ENCODE measurements at regions not wholly inside any gene's neighbourhood (a gene's known extent, or its start where the extent isn't known, plus 50 kb on each side); places are given as distances from the start of the nearest gene placed in this dataset.

- WGBS (ENCODE audit: extremely low coverage, insufficient coverage, low lambda C conversion rate) = no CpG with 5 or more reads among the region's 3 CpGs
- DNase-seq = no peak
Observed at GRCh38 chr4:147194604-147195003, 248.9 kb upstream of the TTC29 start.

GRCh38 chr4:147195386-147195785 lies 249.7 kb upstream of the TTC29 start:
- no CpG with 5 or more reads among the region's 2 CpGs for WGBS (ENCODE audit: extremely low coverage, insufficient coverage, low lambda C conversion rate)
- Histone ChIP-seq H3K36me3 (ENCODE audit: control insufficient read depth, insufficient read depth, low read length) (no peaks in the 10 kb centered on the region), H4K8ac (ENCODE audit: low read depth, low read length) (no peak overlapping the region), H3K27ac (ENCODE audit: low read depth, low read length) (no peak overlapping the region), H3K27me3 (ENCODE audit: insufficient read depth, low read length, poor library complexity) (no peaks in the 10 kb centered on the region), H3K4me2 (ENCODE audit: low read length) (no peak overlapping the region), H2BK15ac (replicated peaks; ENCODE audit: low read depth) (no peak overlapping the region), H3K18ac (ENCODE audit: low read length) (no peak overlapping the region), H3K23ac (ENCODE audit: low read length) (no peak overlapping the region), H3K4me1 (ENCODE audit: control insufficient read depth, low read depth, low read length) (peaks cover 3% of the 10 kb centered on the region), H3K79me2 (ENCODE audit: control insufficient read depth, insufficient read depth, low read length) (no peaks in the 10 kb centered on the region), H2BK5ac (ENCODE audit: low read length) (no peak overlapping the region), H3K9ac (ENCODE audit: low read length) (no peak overlapping the region), H2AK5ac (ENCODE audit: low read length) (no peak overlapping the region), H3K79me1 (ENCODE audit: low read length) (no peaks in the 10 kb centered on the region), H3K4me3 (ENCODE audit: low read length) (no peak overlapping the region), H2BK120ac (ENCODE audit: low read depth, low read length) (no peak overlapping the region), H4K5ac (ENCODE audit: low read length) (no peak overlapping the region), H3K56ac (ENCODE audit: low read length) (no peak overlapping the region), H3K4ac (ENCODE audit: low read depth, low read length) (no peak overlapping the region)
- no peak for DNase-seq

More at GRCh38 chr4:147194604-147195003, 248.9 kb upstream of the TTC29 start:
- Histone ChIP-seq H3K56ac (ENCODE audit: low read length) (no peak overlapping the region), H3K4me2 (ENCODE audit: low read length) (no peak overlapping the region), H3K4me1 (ENCODE audit: control insufficient read depth, low read depth, low read length) (peaks cover 3% of the 10 kb centered on the region), H3K36me3 (ENCODE audit: control insufficient read depth, insufficient read depth, low read length) (no peaks in the 10 kb centered on the region), H3K79me1 (ENCODE audit: low read length) (no peaks in the 10 kb centered on the region), H3K9ac (ENCODE audit: low read length) (no peak overlapping the region), H3K4ac (ENCODE audit: low read depth, low read length) (no peak overlapping the region), H4K8ac (ENCODE audit: low read depth, low read length) (no peak overlapping the region), H2BK15ac (replicated peaks; ENCODE audit: low read depth) (no peak overlapping the region), H3K4me3 (ENCODE audit: low read length) (no peak overlapping the region), H3K23ac (ENCODE audit: low read length) (no peak overlapping the region), H4K5ac (ENCODE audit: low read length) (no peak overlapping the region), H3K27me3 (ENCODE audit: insufficient read depth, low read length, poor library complexity) (no peaks in the 10 kb centered on the region), H2BK5ac (ENCODE audit: low read length) (no peak overlapping the region), H2AK5ac (ENCODE audit: low read length) (no peak overlapping the region), H3K27ac (ENCODE audit: low read depth, low read length) (no peak overlapping the region), H3K18ac (ENCODE audit: low read length) (no peak overlapping the region), H2BK120ac (ENCODE audit: low read depth, low read length) (no peak overlapping the region), H3K79me2 (ENCODE audit: control insufficient read depth, insufficient read depth, low read length) (no peaks in the 10 kb centered on the region)

GRCh38 chr4:147198411-147199051 lies 252.9 kb upstream of the TTC29 start:
- H3K4me2 ChIP-seq (ENCODE audit: low read length) = no peak overlapping the region
- peak; percentile 78 for DNase-seq
- no peaks in the 10 kb centered on the region for H3K79me1 ChIP-seq (ENCODE audit: low read length)
- H2BK15ac ChIP-seq (replicated peaks; ENCODE audit: low read depth) = no peak overlapping the region
- no peak overlapping the region for H2AK5ac ChIP-seq (ENCODE audit: low read length)
- H3K4me3 ChIP-seq (ENCODE audit: low read length) = no peak overlapping the region
- no CpG with 5 or more reads among the region's 4 CpGs for WGBS (ENCODE audit: extremely low coverage, insufficient coverage, low lambda C conversion rate)
- H3K4me1 ChIP-seq (ENCODE audit: control insufficient read depth, low read depth, low read length) = peaks cover 3% of the 10 kb centered on the region
- no peaks in the 10 kb centered on the region for H3K36me3 ChIP-seq (ENCODE audit: control insufficient read depth, insufficient read depth, low read length)
- H3K18ac ChIP-seq (ENCODE audit: low read length) = no peak overlapping the region
- H4K8ac ChIP-seq (ENCODE audit: low read depth, low read length) = no peak overlapping the region
- no peak overlapping the region for H4K5ac ChIP-seq (ENCODE audit: low read length)
- no peaks in the 10 kb centered on the region for H3K27me3 ChIP-seq (ENCODE audit: insufficient read depth, low read length, poor library complexity)
- peak overlapping the region; percentile 12 for H2BK120ac ChIP-seq (ENCODE audit: low read depth, low read length)
- no peak overlapping the region for H2BK5ac ChIP-seq (ENCODE audit: low read length)
- H3K27ac ChIP-seq (ENCODE audit: low read depth, low read length) = no peak overlapping the region
- H3K56ac ChIP-seq (ENCODE audit: low read length) = no peak overlapping the region
- H3K4ac ChIP-seq (ENCODE audit: low read depth, low read length) = peak overlapping the region; percentile 55
- no peaks in the 10 kb centered on the region for H3K79me2 ChIP-seq (ENCODE audit: control insufficient read depth, insufficient read depth, low read length)
- H3K9ac ChIP-seq (ENCODE audit: low read length) = no peak overlapping the region
- no peak overlapping the region for H3K23ac ChIP-seq (ENCODE audit: low read length)

GRCh38 chr4:147201016-147201415 lies 255.4 kb upstream of the TTC29 start:
- Histone ChIP-seq H3K4me2 (ENCODE audit: low read length) (no peak overlapping the region), H2AK5ac (ENCODE audit: low read length) (no peak overlapping the region), H3K79me1 (ENCODE audit: low read length) (no peaks in the 10 kb centered on the region), H3K27ac (ENCODE audit: low read depth, low read length) (no peak overlapping the region), H2BK120ac (ENCODE audit: low read depth, low read length) (no peak overlapping the region), H4K5ac (ENCODE audit: low read length) (no peak overlapping the region), H3K27me3 (ENCODE audit: insufficient read depth, low read length, poor library complexity) (no peaks in the 10 kb centered on the region), H3K4ac (ENCODE audit: low read depth, low read length) (no peak overlapping the region), H3K56ac (ENCODE audit: low read length) (no peak overlapping the region), H2BK5ac (ENCODE audit: low read length) (no peak overlapping the region), H3K4me3 (ENCODE audit: low read length) (no peak overlapping the region), H3K18ac (ENCODE audit: low read length) (no peak overlapping the region), H3K4me1 (ENCODE audit: control insufficient read depth, low read depth, low read length) (peaks cover 3% of the 10 kb centered on the region), H3K9ac (ENCODE audit: low read length) (no peak overlapping the region), H3K23ac (ENCODE audit: low read length) (no peak overlapping the region), H3K79me2 (ENCODE audit: control insufficient read depth, insufficient read depth, low read length) (no peaks in the 10 kb centered on the region), H3K36me3 (ENCODE audit: control insufficient read depth, insufficient read depth, low read length) (no peaks in the 10 kb centered on the region), H4K8ac (ENCODE audit: low read depth, low read length) (no peak overlapping the region), H2BK15ac (replicated peaks; ENCODE audit: low read depth) (no peak overlapping the region)
- no CpG with 5 or more reads among the region's 1 CpG for WGBS (ENCODE audit: extremely low coverage, insufficient coverage, low lambda C conversion rate)
- DNase-seq = no peak

- no peak overlapping the region for H4K8ac ChIP-seq (ENCODE audit: low read depth, low read length)
- H2AK5ac ChIP-seq (ENCODE audit: low read length) = no peak overlapping the region
- no peaks in the 10 kb centered on the region for H3K79me1 ChIP-seq (ENCODE audit: low read length)
- DNase-seq = no peak
- H3K23ac ChIP-seq (ENCODE audit: low read length) = no peak overlapping the region
- no peak overlapping the region for H3K9ac ChIP-seq (ENCODE audit: low read length)
- no peaks in the 10 kb centered on the region for H3K36me3 ChIP-seq (ENCODE audit: control insufficient read depth, insufficient read depth, low read length)
- H3K4me2 ChIP-seq (ENCODE audit: low read length) = no peak overlapping the region
- H2BK120ac ChIP-seq (ENCODE audit: low read depth, low read length) = no peak overlapping the region
- no peak overlapping the region for H4K5ac ChIP-seq (ENCODE audit: low read length)
- H3K4me3 ChIP-seq (ENCODE audit: low read length) = no peak overlapping the region
- H3K4me1 ChIP-seq (ENCODE audit: control insufficient read depth, low read depth, low read length) = no peaks in the 10 kb centered on the region
- no peaks in the 10 kb centered on the region for H3K79me2 ChIP-seq (ENCODE audit: control insufficient read depth, insufficient read depth, low read length)
- H2BK5ac ChIP-seq (ENCODE audit: low read length) = no peak overlapping the region
- no peak overlapping the region for H3K4ac ChIP-seq (ENCODE audit: low read depth, low read length)
- H3K56ac ChIP-seq (ENCODE audit: low read length) = no peak overlapping the region
- H3K27me3 ChIP-seq (ENCODE audit: insufficient read depth, low read length, poor library complexity) = no peaks in the 10 kb centered on the region
- no peak overlapping the region for H3K27ac ChIP-seq (ENCODE audit: low read depth, low read length)
- H2BK15ac ChIP-seq (replicated peaks; ENCODE audit: low read depth) = no peak overlapping the region
- H3K18ac ChIP-seq (ENCODE audit: low read length) = no peak overlapping the region
Observed at GRCh38 chr4:147206807-147207206, 261.1 kb upstream of the TTC29 start.

GRCh38 chr4:147207911-147208310 lies 262.2 kb upstream of the TTC29 start:
- Histone ChIP-seq H3K79me1 (ENCODE audit: low read length) (no peaks in the 10 kb centered on the region), H2AK5ac (ENCODE audit: low read length) (no peak overlapping the region), H3K4ac (ENCODE audit: low read depth, low read length) (no peak overlapping the region), H3K79me2 (ENCODE audit: control insufficient read depth, insufficient read depth, low read length) (no peaks in the 10 kb centered on the region), H3K36me3 (ENCODE audit: control insufficient read depth, insufficient read depth, low read length) (no peaks in the 10 kb centered on the region), H3K18ac (ENCODE audit: low read length) (no peak overlapping the region), H2BK15ac (replicated peaks; ENCODE audit: low read depth) (no peak overlapping the region), H3K27me3 (ENCODE audit: insufficient read depth, low read length, poor library complexity) (no peaks in the 10 kb centered on the region), H3K4me1 (ENCODE audit: control insufficient read depth, low read depth, low read length) (no peaks in the 10 kb centered on the region), H3K23ac (ENCODE audit: low read length) (no peak overlapping the region), H3K56ac (ENCODE audit: low read length) (no peak overlapping the region), H3K4me2 (ENCODE audit: low read length) (no peak overlapping the region), H4K5ac (ENCODE audit: low read length) (no peak overlapping the region), H2BK120ac (ENCODE audit: low read depth, low read length) (no peak overlapping the region), H3K27ac (ENCODE audit: low read depth, low read length) (no peak overlapping the region), H4K8ac (ENCODE audit: low read depth, low read length) (no peak overlapping the region), H3K4me3 (ENCODE audit: low read length) (no peak overlapping the region), H3K9ac (ENCODE audit: low read length) (no peak overlapping the region), H2BK5ac (ENCODE audit: low read length) (no peak overlapping the region)
- no CpG with 5 or more reads among the region's 1 CpG for WGBS (ENCODE audit: extremely low coverage, insufficient coverage, low lambda C conversion rate)
- DNase-seq = no peak
